GM21786 (cell line): ENCODE measurements at regions not wholly inside any gene's neighbourhood (a gene's known extent, or its start where the extent isn't known, plus 50 kb on each side); places are given as distances from the start of the nearest gene placed in this dataset.
"Not testable (repeated sequence)": the region's sequence is repeated elsewhere in the genome, so short reads cannot be mapped to it uniquely, and the experiment has no call there.

Experiments used
- ATAC-seq: cut with Tn5 transposase; IDR thresholded peaks from one replicate; pipeline ENCODE4 v1.9.1; 2021; ENCODE audit not compliant: unreplicated experiment

- no peak for ATAC-seq
Observed at GRCh38 chr2:144632809-144633208, 112.9 kb upstream of the ZEB2 start.

- ATAC-seq: no peak
Observed at GRCh38 chr2:144631636-144632035, 111.7 kb upstream of the ZEB2 start.

GRCh38 chr2:144630459-144631215 is 110.7 kb upstream of the ZEB2 start:
- peak; percentile 83 for ATAC-seq

GRCh38 chr2:144629935-144630334 is 110.0 kb upstream of the ZEB2 start:
- ATAC-seq: no peak

- no peak for ATAC-seq
Observed at GRCh38 chr2:144628566-144628965, 108.6 kb upstream of the ZEB2 start.

GRCh38 chr2:144625626-144626025 is 105.7 kb upstream of the ZEB2 start:
- ATAC-seq: no peak

- ATAC-seq: no peak
Observed at GRCh38 chr2:144625226-144625625, 105.3 kb upstream of the ZEB2 start.

GRCh38 chr2:144624451-144624850 is 104.5 kb upstream of the ZEB2 start:
- no peak for ATAC-seq

GRCh38 chr2:144622373-144622772 is 102.5 kb upstream of the ZEB2 start:
- ATAC-seq: not testable (repeated sequence)

- ATAC-seq: no peak
Observed at GRCh38 chr2:144621266-144621665, 101.3 kb upstream of the ZEB2 start.

- no peak for ATAC-seq
Observed at GRCh38 chr2:144619760-144620159, 99.8 kb upstream of the ZEB2 start.

- not testable (repeated sequence) for ATAC-seq
Observed at GRCh38 chr2:144617171-144617570, 97.3 kb upstream of the ZEB2 start.

GRCh38 chr2:144615866-144616565 is 96.1 kb upstream of the ZEB2 start:
- ATAC-seq: no peak

GRCh38 chr2:144607891-144608521 is 88.1 kb upstream of the ZEB2 start:
- no peak for ATAC-seq

GRCh38 chr2:144607099-144607498 is 87.2 kb upstream of the ZEB2 start:
- no peak for ATAC-seq

GRCh38 chr2:144606466-144607095 is 86.7 kb upstream of the ZEB2 start:
- no peak for ATAC-seq

GRCh38 chr2:144605231-144605840 is 85.4 kb upstream of the ZEB2 start:
- ATAC-seq: no peak

GRCh38 chr2:144603334-144603733 is 83.4 kb upstream of the ZEB2 start:
- ATAC-seq: no peak

- ATAC-seq: no peak
Observed at GRCh38 chr2:144598906-144599305, 79.0 kb upstream of the ZEB2 start.

GRCh38 chr2:144597894-144598593 is 78.1 kb upstream of the ZEB2 start:
- ATAC-seq: no peak

- no peak for ATAC-seq
Observed at GRCh38 chr2:144597388-144597787, 77.5 kb upstream of the ZEB2 start.
